ENCODE measurements at regions not wholly inside any gene's neighbourhood (a gene's known extent, or its start where the extent isn't known, plus 50 kb on each side); places are given as distances from the start of the nearest gene placed in this dataset.

DNA sequence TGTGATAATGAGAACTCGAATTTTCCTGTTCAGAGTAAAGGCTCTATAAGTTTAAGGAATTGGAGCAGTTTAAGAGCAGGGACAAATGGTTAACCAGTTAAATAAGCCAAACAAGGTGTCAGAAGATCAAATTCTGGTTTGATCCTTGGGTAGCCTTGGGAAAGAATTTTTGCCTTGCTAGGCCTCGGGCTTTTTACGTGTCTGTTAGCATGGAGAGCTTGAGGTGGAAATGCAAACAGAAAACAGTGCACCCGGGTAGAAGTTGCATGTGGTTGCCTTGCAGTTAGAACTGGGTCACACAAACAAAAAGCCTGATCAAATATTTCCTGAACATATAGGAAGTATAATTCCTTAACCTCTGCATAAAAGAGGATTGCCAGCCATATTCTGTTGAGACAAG, 58.3 kb downstream of the RIN2 start:
- Histone ChIP-seq H3K4me1 (ENCODE audit: insufficient read depth, low read length) (peaks cover 30% of the 10 kb centered on the region), H3K9me3 (ENCODE audit: low read length) (peaks cover 4% of the 10 kb centered on the region; the same call in 1 of the 2 replicates), H3K27me3 (ENCODE audit: control insufficient read depth in 1 of 2, insufficient read depth in 2 of 2, low read length in 2 of 2) (no peaks in the 10 kb centered on the region), H3K4me3 (replicated peaks in 1 of 3; ENCODE audit: insufficient read depth in 1 of 3, low read depth in 2 of 3, low read length in 3 of 3) (no peak overlapping the region), H3K79me2 (ENCODE audit: insufficient read depth, low read length) (no peaks in the 10 kb centered on the region), H3K9ac (ENCODE audit: insufficient read depth, low read depth, low read length) (no peak overlapping the region), H3K36me3 (replicated peaks in 1 of 2; ENCODE audit: control insufficient read depth in 1 of 2, insufficient read depth in 2 of 2, low read length in 2 of 2) (no peaks in the 10 kb centered on the region), H3K27ac (ENCODE audit: extremely low read length, insufficient read depth, low read length) (no peak overlapping the region), H4K20me1 (ENCODE audit: insufficient read depth, low read length) (no peaks in the 10 kb centered on the region), H3K4me2 (ENCODE audit: low read depth, low read length) (no peak overlapping the region), H2AFZ (ENCODE audit: low read length) (no peak overlapping the region)
- ChIA-PET POLR2A (no interaction called here), CTCF (ENCODE audit: low intra/inter-chr PET ratio, low total read pairs) (no interaction called here)
- FAIRE-seq (no peak), DNase-seq (ENCODE audit: low spot score) (no peak), ATAC-seq (no peak)
- intact Hi-C loops (cut with micrococcal nuclease; ENCODE audit: unreplicated experiment) = no loop called here
- in situ Hi-C loops (cut with HindIII; ENCODE audit: extremely low pct_ligation_motif_present, low pct_unique_long_range_greater_than_20kb) = no loop called here
- 35% methylated on average over 4 of the region's 4 CpGs for WGBS (ENCODE audit: low lambda C conversion rate)
- no TSS peak for BruUV-seq (replicated peaks)
- TF ChIP-seq ZBTB2 (CRISPR knock-in tag; IDR thresholded peaks at IDR 0.05; ENCODE audit: low read depth) = no peak
- TF ChIP-seq, protein P1, sequence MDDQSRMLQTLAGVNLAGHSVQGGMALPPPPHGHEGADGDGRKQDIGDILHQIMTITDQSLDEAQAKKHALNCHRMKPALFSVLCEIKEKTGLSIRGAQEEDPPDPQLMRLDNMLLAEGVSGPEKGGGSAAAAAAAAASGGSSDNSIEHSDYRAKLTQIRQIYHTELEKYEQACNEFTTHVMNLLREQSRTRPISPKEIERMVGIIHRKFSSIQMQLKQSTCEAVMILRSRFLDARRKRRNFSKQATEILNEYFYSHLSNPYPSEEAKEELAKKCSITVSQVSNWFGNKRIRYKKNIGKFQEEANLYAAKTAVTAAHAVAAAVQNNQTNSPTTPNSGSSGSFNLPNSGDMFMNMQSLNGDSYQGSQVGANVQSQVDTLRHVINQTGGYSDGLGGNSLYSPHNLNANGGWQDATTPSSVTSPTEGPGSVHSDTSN (CRISPR knock-in tag; IDR thresholded peaks at IDR 0.05; ENCODE audit: borderline replicate concordance) = no peak
- no peak for TF ChIP-seq ZNF256 (CRISPR knock-in tag; conservative IDR thresholded peaks at IDR 0.05)
- TF ChIP-seq SNAPC2 (CRISPR knock-in tag; IDR thresholded peaks at IDR 0.05) = no peak
- TF ChIP-seq, protein P2, sequence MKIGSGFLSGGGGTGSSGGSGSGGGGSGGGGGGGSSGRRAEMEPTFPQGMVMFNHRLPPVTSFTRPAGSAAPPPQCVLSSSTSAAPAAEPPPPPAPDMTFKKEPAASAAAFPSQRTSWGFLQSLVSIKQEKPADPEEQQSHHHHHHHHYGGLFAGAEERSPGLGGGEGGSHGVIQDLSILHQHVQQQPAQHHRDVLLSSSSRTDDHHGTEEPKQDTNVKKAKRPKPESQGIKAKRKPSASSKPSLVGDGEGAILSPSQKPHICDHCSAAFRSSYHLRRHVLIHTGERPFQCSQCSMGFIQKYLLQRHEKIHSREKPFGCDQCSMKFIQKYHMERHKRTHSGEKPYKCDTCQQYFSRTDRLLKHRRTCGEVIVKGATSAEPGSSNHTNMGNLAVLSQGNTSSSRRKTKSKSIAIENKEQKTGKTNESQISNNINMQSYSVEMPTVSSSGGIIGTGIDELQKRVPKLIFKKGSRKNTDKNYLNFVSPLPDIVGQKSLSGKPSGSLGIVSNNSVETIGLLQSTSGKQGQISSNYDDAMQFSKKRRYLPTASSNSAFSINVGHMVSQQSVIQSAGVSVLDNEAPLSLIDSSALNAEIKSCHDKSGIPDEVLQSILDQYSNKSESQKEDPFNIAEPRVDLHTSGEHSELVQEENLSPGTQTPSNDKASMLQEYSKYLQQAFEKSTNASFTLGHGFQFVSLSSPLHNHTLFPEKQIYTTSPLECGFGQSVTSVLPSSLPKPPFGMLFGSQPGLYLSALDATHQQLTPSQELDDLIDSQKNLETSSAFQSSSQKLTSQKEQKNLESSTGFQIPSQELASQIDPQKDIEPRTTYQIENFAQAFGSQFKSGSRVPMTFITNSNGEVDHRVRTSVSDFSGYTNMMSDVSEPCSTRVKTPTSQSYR (CRISPR knock-in tag; IDR thresholded peaks at IDR 0.05; ENCODE audit: borderline replicate concordance) = no peak
- TF ChIP-seq, protein P3, sequence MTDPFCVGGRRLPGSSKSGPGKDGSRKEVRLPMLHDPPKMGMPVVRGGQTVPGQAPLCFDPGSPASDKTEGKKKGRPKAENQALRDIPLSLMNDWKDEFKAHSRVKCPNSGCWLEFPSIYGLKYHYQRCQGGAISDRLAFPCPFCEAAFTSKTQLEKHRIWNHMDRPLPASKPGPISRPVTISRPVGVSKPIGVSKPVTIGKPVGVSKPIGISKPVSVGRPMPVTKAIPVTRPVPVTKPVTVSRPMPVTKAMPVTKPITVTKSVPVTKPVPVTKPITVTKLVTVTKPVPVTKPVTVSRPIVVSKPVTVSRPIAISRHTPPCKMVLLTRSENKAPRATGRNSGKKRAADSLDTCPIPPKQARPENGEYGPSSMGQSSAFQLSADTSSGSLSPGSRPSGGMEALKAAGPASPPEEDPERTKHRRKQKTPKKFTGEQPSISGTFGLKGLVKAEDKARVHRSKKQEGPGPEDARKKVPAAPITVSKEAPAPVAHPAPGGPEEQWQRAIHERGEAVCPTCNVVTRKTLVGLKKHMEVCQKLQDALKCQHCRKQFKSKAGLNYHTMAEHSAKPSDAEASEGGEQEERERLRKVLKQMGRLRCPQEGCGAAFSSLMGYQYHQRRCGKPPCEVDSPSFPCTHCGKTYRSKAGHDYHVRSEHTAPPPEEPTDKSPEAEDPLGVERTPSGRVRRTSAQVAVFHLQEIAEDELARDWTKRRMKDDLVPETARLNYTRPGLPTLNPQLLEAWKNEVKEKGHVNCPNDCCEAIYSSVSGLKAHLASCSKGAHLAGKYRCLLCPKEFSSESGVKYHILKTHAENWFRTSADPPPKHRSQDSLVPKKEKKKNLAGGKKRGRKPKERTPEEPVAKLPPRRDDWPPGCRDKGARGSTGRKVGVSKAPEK (CRISPR knock-in tag; IDR thresholded peaks at IDR 0.05; ENCODE audit: borderline replicate concordance) = no peak
- no peak for TF ChIP-seq YEATS4 (CRISPR knock-in tag; IDR thresholded peaks at IDR 0.05; ENCODE audit: borderline replicate concordance)
- no peak for TF ChIP-seq GATAD1 (CRISPR knock-in tag; IDR thresholded peaks at IDR 0.05)
- TF ChIP-seq FOXC1 (CRISPR knock-in tag; IDR thresholded peaks at IDR 0.05; ENCODE audit: borderline replicate concordance) = no peak
- TF ChIP-seq FOSL1 (CRISPR knock-in tag; IDR thresholded peaks at IDR 0.05; ENCODE audit: borderline replicate concordance) = no peak
- no peak for TF ChIP-seq MEIS2 (CRISPR knock-in tag; IDR thresholded peaks at IDR 0.05)
- TF ChIP-seq ADNP (CRISPR knock-in tag; IDR thresholded peaks at IDR 0.05) = no peak
- TF ChIP-seq HNRNPL (IDR thresholded peaks at IDR 0.05; ENCODE audit: low read depth, low read length) = no peak
- no peak for TF ChIP-seq NFATC3 (CRISPR knock-in tag; IDR thresholded peaks at IDR 0.05)
- TF ChIP-seq SRSF4 (IDR thresholded peaks at IDR 0.05; ENCODE audit: low read depth, low read length, poor library complexity, severe bottlenecking) = no peak
- TF ChIP-seq NR2F6 (IDR thresholded peaks at IDR 0.05) = no peak
- TF ChIP-seq NR2F6 (CRISPR knock-in tag; IDR thresholded peaks at IDR 0.05) = no peak

All from HepG2 (cell line).